A549 (cell line): ENCODE measurements at regions not wholly inside any gene's neighbourhood (a gene's known extent, or its start where the extent isn't known, plus 50 kb on each side); places are given as distances from the start of the nearest gene placed in this dataset.

Source experiments
- CTCF ChIP-seq: fragments of >200 bp; sonication (Bioruptor Twin); formaldehyde crosslinking; IDR thresholded peaks from 3 replicates; pipeline ENCODE4 v1.5.1; 2016
- JUN ChIP-seq, 2 experiments: fragments of >200 bp; sonication (Bioruptor Twin); formaldehyde crosslinking; IDR thresholded peaks; 2 replicates in 1 of 2; 3 replicates in 1 of 2; pipeline ENCODE4 v1.6.1; 2016 to 2017
- PHF8 ChIP-seq: fragments of 200-600 bp; sonication (generic); IDR thresholded peaks from 2 replicates; pipeline ENCODE4 v1.6.1; 2016; ENCODE audit warnings: low read depth, mild to moderate bottlenecking, antibody characterized with exemption, moderate library complexity, borderline replicate concordance
- RAD21 ChIP-seq, 2 experiments: fragments of >200 bp in 1 of 2; sonication (Bioruptor Twin) in 1 of 2; formaldehyde crosslinking in 1 of 2; IDR thresholded peaks in 1 of 2; conservative IDR thresholded peaks in 1 of 2; 2 replicates in 1 of 2; 3 replicates in 1 of 2; pipeline ENCODE4 v1.6.1; 2012 to 2018; ENCODE audit warnings: inconsistent platforms in 1 of 2

- TF ChIP-seq RAD21 (conservative IDR thresholded peaks at IDR 0.05 in 1 of 2, IDR thresholded peaks at IDR 0.05 in 1 of 2) (no peak), CTCF (no peak), JUN (IDR thresholded peaks at IDR 0.05) (no peak), PHF8 (no peak)
These were observed 66.6 kb upstream of the RNU6ATAC start for GRCh38 chr9:134230942-134231325.
